ELF-1 (cell line): ENCODE measurements at regions not wholly inside any gene's neighbourhood (a gene's known extent, or its start where the extent isn't known, plus 50 kb on each side); places are given as distances from the start of the nearest gene placed in this dataset.

ENCODE experiments used
- DNase-seq: peaks from one replicate; pipeline ENCODE4 v3.0.0-alpha.2; 2016; ENCODE audit warnings: low read depth, low spot score

- DNase-seq, result no peak
Observed at GRCh38 chr22:27164781-27165503, 507.6 kb downstream of the MIAT start.

GRCh38 chr22:27168681-27169080 is 511.3 kb downstream of the MIAT start:
- DNase-seq, result no peak

- DNase-seq, result no peak
Observed at GRCh38 chr22:27170491-27170890, 513.1 kb downstream of the MIAT start.

GRCh38 chr22:27171212-27171611 is 513.8 kb downstream of the MIAT start:
- no peak for DNase-seq

GRCh38 chr22:27173530-27173929 is 516.1 kb downstream of the MIAT start:
- no peak for DNase-seq

- no peak for DNase-seq
Observed at GRCh38 chr22:27175021-27175838, 517.8 kb downstream of the MIAT start.

GRCh38 chr22:27175974-27176373 is 518.6 kb downstream of the MIAT start:
- DNase-seq, result no peak

GRCh38 chr22:27179161-27179560 is 521.8 kb downstream of the MIAT start:
- DNase-seq, result no peak

GRCh38 chr22:27181537-27181936 is 524.1 kb downstream of the MIAT start:
- no peak for DNase-seq

- no peak for DNase-seq
Observed at GRCh38 chr22:27183474-27183873, 526.1 kb downstream of the MIAT start.

GRCh38 chr22:27185099-27185709 is 527.8 kb downstream of the MIAT start:
- DNase-seq, result no peak

GRCh38 chr22:27185760-27186302 is 528.4 kb downstream of the MIAT start:
- DNase-seq, result no peak

GRCh38 chr22:27186643-27187042 is 529.3 kb downstream of the MIAT start:
- DNase-seq, result no peak

- no peak for DNase-seq
Observed at GRCh38 chr22:27192135-27192829, 534.9 kb downstream of the MIAT start.

GRCh38 chr22:27193215-27193614 is 535.8 kb downstream of the MIAT start:
- no peak for DNase-seq

- peak; percentile 60 for DNase-seq
Observed at GRCh38 chr22:27193636-27194035, 536.2 kb downstream of the MIAT start.

- peak; percentile 28 for DNase-seq
Observed at GRCh38 chr22:27194096-27194748, 536.8 kb downstream of the MIAT start.

- DNase-seq, result no peak
Observed at GRCh38 chr22:27195094-27195493, 537.7 kb downstream of the MIAT start.

GRCh38 chr22:27195494-27195893 is 538.1 kb downstream of the MIAT start:
- DNase-seq, result no peak

GRCh38 chr22:27196606-27197005 is 539.2 kb downstream of the MIAT start:
- no peak for DNase-seq

- no peak for DNase-seq
Observed at GRCh38 chr22:27197052-27197451, 539.7 kb downstream of the MIAT start.
